Right kidney (tissue), 1 donor: ENCODE measurements at regions not wholly inside any gene's neighbourhood (a gene's known extent, or its start where the extent isn't known, plus 50 kb on each side); places are given as distances from the start of the nearest gene placed in this dataset.

Experiments used
- DNase-seq: peaks from one replicate; pipeline ENCODE4 v3.0.0-alpha.2; 2016

DNA sequence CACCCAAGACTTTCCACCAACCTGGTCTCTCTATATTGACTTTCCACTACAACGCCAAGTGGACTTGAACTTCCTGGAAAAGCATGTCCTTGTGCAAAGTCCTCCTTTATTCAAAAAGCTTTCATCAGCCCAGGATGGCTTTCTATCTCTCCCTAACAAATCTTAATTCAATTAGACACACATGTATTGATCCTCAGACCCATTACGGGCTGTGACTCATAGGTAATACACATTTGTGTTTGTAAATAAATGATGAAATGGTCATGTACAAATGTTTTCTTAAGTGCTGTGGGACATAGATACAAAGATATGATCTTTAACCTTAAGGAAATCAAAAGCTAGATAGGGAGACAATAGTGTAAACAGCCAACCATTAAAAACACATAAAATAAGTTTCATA is 1189.7 kb downstream of the EFNB2 start:
- no peak for DNase-seq

DNA sequence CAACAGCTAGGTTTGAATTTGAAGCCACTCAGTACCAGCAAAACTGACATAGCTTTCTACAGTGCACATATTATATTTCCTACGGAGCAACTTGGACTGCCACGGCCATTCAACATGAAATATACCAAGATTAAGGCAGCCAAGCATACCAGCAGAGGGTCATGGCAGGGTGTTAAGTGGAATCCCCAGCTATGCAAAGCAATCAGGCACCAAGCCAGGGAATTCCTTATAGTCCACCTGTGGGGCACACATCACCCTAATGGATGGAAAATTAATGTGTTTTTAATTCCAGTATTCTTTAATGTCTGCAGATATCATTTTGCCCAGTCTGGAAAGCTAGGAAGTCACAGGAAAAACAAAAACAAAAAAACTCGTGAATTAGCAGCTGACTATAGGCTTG is 1190.3 kb downstream of the EFNB2 start:
- no peak for DNase-seq

DNA sequence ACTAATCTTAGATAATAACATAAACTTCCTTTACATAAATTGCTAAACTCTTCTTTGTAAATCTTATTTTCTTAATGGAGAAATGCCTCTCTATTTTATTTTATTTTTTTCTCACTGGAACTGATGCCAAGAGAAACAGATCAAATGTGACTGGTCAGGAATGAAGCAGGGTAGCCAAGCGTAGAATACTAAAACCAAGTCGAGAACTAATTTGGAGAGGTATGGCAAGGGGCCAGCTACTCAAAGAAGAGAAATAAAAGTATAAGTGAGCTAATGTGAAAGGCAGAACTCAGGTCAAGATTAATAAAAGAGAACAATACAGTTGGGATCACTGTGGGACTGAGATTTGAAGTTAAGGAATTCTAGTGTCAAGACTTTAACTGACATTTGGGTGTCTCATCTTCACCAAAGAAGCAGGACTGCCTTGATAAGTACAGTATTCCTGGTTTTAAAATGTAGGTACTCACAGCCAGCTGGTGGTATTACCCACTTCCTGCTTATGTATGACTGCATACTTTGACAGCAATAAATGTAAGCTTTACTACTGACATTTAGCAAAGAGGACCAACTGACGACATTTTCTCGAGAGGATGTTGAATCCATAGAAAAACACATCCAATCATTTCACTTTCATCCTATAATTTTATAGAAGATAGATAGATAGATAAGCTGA is 1192.2 kb downstream of the EFNB2 start:
- no peak for DNase-seq

DNA sequence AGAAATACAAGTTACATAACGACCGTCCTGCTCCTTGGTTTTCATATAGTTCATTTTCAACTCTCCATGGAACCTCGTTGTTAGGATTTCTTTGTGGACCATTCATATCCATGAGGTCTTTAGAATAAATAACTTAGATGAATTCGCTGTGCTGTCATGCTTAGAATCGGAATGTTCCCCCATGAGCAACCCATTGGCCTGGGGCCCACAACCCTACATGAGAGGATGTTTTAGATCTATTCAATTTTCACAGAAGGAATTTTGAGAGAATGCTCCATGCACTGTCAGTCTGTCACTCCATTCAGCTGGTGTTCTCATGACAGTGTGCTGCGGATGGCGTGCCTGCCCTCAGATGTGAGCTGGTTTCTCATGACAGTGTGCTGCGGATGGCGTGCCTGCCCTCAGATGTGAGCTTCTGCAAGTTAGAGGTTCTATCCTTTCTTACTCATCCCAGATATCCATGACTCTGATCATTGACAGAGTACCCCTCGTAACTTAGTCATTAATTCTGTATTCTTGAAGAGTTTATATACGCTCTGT is 1193.1 kb downstream of the EFNB2 start:
- no peak for DNase-seq

DNA sequence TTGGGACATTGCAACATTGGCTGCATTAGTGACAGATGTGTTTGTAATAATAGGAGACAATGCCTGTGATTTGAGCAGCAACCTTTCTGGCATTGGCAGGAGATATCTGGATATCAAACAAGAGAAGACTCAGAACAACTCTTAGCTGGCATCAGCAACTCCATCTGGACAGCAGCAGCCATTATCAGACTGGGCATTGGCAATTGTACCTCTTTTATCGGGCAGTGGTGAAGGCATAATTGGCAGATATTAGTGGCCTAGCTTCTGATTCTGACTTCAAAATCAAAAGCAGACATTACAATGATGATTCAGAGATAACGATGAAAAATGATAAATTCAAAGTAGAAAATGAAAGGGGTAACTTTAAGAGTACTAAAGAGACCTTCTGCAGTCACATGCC is 1193.7 kb downstream of the EFNB2 start:
- DNase-seq = no peak

DNA sequence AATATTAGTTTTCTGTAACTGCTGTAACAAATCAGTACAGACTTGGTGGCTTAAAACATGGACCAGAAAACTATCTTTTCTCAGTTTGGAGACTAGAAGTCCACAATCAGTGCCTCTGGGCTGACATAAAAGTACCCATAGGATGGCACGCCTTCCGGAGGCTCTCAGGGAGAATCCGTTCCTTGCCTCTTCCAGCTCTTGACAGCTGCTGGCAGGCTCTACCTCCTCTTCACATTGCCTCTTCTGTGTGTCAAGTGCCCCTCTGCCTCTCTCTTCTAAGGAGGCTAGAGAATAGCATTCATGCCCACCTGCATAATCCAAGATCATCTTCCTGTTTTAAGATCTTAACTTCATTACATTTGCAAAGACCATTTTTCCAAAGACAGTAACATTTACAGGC is 1194.2 kb downstream of the EFNB2 start:
- DNase-seq = no peak

DNA sequence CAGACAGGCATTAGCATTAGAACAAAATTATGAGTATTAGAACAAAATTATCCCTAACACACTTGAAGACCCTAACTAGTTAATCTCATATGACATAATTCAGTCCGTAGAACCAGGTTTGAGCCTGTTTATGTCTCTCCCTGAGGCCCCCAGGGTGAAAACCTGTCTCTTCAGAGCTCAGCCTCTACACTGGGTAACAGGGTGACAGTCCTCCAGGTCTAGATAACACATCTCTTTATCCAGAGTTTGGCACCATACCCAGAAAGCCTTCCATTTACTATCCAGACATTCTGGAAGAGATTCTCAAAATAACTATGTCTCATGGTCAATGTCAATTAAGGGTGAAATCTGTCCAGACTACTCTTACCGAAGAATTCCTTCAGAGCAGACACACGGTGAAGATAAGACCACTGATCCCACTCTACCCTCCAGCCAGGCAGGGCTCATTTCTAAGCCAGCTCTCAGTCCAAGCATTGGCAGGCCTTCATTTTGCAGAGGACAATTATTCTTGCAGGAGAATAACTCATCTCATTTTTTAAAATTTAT is 1195.3 kb downstream of the EFNB2 start:
- no peak for DNase-seq

DNA sequence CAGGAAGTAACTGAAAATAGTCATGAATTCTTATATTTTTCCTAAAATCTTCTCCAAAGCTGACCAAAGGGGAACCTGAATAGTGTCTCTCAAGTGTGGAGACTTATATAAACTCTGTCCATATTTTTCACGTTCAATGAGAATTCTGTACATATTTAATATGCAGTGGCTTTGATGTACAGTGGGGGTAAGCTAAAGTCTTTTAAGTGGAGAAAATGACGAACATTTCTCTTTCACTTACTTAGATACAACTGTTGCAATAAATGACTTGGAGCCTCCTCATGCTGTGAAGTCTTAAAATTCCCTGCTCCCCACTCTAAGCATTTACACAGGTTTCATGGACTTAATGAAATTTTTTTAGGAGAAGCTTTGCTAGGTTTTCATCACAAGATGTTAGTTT is 1196.7 kb downstream of the EFNB2 start:
- no peak for DNase-seq

DNA sequence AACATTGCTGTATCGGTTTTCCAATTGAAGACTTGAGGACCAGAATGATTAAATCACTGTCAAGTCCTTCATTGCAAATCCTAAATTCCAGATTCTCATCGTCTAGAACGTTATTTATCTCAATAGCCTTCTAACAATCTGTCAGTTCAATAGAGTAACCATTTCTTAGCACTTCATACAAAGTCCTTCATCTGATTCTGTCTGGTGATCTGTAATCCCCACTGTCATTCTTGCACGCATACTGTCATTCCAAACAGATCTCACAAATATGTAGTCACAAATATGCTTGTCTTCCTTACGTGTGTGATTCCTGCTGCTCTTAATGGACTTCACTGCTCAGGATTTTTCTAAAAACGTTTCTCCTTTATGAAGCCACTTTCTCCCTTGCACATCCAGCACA is 1197.5 kb downstream of the EFNB2 start:
- no peak for DNase-seq

DNA sequence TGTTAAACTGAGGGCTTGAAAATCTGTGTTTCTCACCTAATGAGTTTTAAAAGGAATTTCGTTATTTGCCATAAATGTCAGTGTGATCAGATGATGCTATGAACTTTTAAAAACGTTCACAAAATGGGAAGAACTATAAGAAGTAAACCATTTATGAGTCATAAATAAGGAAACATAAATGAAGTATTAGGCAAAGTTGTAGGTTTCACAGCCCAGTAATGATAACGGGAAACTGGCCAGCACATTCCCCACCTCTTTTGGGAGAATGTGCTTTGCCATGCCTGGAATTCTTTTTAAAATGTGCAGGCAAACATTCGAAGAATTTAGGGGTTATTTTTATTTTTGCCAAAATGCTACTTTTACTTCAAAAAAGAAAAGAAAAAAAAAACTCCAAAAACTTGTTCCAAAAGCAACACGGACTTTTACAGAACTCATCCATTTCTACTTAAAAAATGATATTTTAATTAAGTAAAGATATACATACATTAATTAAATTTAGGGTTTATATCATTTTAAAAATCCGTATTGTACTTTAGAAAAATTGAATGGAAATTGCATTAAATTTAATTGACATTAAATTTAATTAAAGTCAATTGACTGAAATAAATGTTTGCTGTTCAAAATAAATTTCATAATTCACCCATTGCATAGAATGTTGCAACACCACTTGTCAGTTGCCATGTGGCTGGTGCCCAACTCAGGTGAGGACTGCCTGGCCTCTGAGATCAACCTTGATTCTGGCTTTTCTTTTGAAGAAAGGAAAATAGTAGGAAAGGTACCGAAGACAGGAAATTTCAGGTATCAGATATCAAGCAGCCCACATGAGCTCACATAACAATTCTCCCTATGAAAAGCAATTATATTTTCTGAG is 1198.5 kb downstream of the EFNB2 start:
- no peak for DNase-seq

DNA sequence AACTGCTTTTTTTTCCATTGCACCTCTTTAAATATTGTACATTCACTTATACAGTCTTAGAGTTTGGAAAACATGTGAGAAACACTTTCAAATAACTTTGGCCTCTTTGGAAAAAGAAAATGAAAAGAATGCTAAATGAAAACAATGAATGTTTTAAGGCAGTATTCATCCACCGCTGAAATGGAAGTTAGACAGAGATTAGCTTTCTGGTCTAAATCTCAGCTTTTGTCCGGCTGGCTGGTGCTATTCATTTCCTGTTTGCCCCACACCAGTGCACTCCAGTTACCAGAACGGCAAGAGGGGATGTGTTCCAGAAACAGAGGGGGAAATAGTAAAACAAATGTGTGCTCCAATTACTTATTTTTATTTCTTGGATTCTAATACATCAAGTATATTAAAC is 1201.3 kb downstream of the EFNB2 start:
- no peak for DNase-seq

DNA sequence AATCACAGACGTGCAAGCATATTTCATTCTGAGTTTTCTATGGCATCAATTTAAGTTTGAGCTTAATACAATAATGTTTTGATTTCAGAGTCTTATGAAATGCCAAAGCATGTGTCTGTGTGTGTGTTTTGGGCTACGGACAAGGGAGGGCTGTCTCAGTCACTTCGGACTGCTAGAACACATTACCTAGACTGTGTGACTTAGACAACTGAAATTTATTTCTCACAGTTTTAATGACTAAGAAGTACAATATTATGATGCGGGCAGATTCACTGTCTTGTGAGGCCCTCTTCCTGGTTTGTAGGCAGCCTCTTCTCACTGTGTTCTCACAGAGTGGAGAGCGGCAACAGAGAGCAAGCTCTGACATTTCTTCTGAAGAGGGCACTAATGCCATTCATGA is 1202.0 kb downstream of the EFNB2 start:
- DNase-seq = no peak

DNA sequence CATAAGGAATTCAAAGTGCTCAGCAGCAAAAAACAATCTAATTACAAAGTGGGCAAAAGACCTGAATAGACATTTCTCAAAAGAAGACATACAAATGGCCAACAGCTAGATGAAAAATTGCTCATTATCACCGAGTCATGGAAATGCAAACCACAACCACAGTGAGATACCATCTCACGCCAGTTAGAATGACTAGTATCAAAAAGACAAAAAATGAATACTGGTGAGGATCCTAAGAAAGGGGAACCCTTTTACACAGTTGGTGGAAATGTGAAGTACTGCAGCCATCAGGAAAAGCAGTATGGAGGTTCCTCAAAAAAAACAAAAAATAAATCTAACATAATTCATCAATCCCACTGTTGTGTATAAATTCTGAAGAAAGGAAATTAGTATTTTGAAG is 1206.1 kb downstream of the EFNB2 start:
- no peak for DNase-seq

DNA sequence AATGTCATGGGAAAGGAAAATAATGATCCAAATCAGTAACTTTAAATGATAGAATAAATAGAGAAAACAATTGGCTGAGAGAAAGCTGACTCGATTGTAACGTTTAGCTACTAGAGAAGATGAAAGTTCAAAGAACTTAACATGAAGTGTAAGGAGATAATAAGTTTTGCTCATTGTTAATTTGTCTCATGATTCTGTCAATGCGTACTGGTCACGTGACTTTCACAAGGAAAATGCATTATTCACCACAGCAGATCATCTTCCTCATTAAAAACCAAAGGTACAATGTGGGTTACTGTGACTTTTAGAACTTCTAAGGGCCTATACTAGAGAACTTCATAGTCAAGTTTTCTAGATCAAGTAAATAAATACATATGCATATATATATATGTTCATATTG is 1207.2 kb downstream of the EFNB2 start:
- DNase-seq = no peak

DNA sequence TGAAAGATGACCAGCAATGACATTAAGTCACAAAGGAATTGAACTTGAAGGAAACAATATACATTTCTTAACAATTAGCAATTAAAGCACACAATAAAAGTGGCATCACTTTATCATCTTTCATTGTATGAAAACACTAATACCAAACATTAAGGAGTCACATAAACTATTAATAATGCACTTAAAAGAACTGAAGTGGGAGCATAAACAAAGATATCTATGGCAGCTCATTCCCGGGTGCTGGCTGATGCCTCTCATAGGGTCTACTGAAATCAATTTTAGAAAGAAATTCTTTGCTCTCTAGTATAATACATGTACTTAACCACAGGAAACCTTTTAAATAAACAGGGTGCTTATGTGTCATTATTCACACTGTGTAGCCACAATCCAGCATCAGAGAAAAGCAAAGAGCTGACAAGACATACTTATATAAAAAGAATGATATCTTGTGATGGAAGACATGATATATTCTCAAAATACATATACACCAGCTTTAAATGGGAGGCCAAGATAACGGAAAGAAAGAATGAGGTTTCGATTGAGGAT is 1207.8 kb downstream of the EFNB2 start:
- DNase-seq = no peak

DNA sequence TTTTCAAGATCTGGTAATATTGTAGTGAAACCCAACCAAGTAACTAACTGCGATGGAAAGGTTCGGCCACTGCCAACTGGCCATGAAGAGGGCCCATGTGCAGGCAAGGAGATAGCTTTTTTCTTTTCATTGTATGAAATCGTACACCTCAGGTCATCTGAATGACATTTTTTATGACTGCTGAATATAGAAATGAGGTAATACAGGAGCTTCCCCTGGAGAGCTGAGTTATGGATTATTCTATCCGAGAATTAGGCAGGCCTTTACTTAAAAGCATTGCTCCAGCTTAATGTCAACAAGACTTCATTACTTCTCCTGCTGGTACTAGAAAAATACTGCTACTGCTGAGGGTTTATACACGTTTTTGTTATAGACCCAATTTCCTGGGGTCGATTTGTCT is 1215.6 kb downstream of the EFNB2 start:
- DNase-seq = no peak

DNA sequence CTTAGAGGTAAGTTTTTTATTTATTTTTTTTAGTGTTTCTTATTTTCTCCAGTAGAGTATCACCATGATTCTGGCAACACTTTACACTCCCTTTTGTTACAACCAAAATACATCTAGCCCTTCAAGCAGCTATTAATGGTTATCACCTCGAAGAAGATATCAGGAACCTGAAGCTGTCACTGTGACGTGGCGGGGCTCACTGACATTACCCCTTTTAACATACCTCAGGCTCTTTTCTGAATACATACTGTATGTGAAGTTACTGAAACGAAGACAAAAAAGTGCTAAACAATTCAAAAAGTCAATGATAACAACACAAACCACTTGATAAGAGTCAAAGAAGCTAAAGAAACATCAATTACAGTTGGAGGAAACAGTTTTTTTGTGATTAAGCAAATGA is 1218.7 kb downstream of the EFNB2 start:
- DNase-seq = no peak

DNA sequence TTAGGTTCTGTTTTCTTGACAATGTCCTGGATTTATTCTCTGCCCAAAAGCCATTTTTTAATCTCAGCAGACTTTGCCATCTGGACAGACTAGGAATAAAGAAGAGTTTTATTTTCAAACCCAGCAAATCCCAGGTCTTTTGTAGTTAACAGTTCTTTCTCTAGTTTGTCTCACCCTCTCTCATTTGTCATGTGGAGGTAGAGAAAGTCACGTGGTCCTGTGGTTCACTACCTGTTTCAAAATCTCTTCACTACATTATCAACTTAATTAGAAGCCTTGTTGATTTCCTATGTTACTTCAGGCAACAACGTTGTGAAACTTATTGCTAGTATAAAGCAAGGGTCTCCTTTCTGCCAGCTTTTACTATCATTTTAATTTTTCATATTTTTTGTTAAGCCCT is 1222.6 kb downstream of the EFNB2 start:
- no peak for DNase-seq

DNA sequence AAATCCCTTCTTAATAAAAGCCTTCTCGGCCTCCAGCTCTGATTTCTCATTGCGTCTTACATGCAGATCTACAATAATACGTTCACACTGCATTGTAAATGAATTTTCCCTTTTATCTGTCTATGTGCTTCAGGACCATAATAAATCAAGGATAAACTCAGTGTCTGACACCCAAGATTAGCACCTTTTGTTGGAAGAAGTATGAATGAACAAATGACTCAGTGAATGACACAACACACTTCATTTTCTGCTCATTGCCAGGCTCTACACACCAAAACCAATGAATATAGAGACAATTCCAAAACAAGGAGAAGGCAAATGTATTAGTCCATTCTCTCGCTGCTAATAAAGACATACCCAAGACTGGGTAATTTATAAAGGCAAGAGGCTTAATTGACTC is 1224.4 kb downstream of the EFNB2 start:
- no peak for DNase-seq

DNA sequence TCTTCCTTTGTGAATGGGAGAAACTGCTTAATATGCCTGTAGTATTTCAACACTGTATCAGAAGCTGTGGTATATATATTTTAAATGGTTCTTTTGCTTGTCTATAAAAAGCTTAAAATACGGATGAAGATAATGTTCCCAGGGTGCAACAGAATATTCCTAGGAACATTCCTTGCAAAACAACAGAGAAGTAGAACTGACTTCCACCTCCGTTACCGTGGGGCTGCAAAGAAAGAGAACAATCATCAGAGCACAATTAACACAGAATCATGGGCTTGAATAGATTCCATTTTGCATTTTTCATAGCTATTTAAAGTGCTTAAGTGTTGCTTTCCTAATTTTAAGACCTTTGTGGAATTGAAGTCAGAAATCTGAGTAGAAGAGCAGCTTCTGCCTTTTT is 1227.7 kb downstream of the EFNB2 start:
- DNase-seq = no peak

DNA sequence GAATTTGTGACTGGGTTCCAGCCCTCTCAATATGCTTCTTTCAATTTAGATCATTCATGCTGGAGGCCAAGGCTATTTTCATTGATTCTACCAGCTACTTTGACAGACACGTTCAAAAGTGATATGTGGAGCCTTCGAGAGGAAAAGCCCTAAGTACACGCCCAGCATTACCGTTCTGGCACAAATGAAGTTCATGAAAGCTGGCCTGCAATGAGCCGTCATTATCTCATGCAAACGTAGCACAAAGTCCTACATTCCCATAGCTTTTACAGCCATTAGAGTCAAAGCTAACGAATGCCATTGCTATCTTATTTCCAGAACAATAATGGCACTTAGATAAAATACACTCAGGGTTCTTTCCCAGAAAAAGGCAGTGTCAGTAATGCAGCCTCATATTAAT is 1237.6 kb downstream of the EFNB2 start:
- no peak for DNase-seq

DNA sequence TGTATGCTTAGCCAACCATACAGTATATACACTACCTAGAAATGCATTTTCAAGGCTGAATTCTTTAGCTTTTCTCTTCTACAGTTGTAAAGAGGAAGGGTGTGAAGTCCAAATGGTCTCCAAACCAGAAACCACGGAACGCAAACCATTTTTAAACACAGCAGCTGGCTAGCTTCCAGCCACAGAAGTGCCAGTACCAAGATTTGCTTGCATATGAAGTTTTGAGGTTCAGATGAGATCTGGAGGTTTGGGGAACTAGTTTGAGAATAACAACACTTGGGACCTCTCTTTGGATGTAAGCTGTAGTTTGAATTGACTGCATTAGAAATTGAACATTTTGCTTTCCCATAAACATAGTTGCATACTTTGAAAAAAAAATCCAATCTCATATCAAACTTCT is 1243.5 kb downstream of the EFNB2 start:
- DNase-seq = no peak

DNA sequence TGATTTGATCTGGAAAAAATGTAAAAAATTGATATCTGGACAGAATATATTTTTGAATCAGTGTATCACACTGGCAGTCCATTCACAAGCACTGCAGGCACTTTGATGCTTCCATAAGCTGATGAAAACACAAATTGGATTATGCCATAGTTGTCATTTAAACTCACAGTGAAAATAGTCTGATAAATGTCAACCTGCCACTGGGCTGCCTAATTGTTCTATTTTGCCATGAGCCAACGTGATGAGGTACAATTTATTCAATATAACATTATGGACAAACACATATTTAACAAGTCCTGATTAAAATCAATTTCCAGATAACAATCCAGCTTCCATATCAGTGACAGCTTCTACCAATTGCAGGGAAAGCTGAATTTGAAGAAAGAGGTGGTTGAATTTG is 1244.9 kb downstream of the EFNB2 start:
- DNase-seq = no peak
